Gastrocnemius medialis (tissue), 4 donors: ENCODE measurements at regions not wholly inside any gene's neighbourhood (a gene's known extent, or its start where the extent isn't known, plus 50 kb on each side); places are given as distances from the start of the nearest gene placed in this dataset.
"Not testable (repeated sequence)": the region's sequence is repeated elsewhere in the genome, so short reads cannot be mapped to it uniquely, and the experiment has no call there.

Experiments used
- ATAC-seq, 2 donors: fragments of 150-250 bp; one replicate each; pipeline ENCODE4 v1.9.1; 2016
- DNase-seq, 2 donors: peaks; one replicate each; pipeline ENCODE4 v3.0.0-alpha.2; 2019
- H3K27ac ChIP-seq, 4 donors: fragments of 200-600 bp; sonication (generic); 1 replicate in 1 of 4; 2 replicates in 3 of 4; pipeline ENCODE4 v1.5.1; 2016 to 2018; ENCODE audit warnings: mild to moderate bottlenecking in 2 of 4, moderate library complexity in 1 of 4
- H3K27me3 ChIP-seq, 3 donors: fragments of 200-600 bp; sonication (generic) in 2 of 3; 1 replicate in 1 of 3; 2 replicates in 2 of 3; pipeline versions ENCODE4 v1.5.1 to v1.6.0; 2016 to 2019; ENCODE audit warnings: mild to moderate bottlenecking in 1 of 3, moderate library complexity in 1 of 3
- H3K36me3 ChIP-seq, 2 donors: fragments of 200-600 bp; sonication (generic) in 1 of 2; one replicate each; pipeline ENCODE4 v1.5.1; 2017 to 2018
- H3K4me1 ChIP-seq, 2 donors: fragments of 200-600 bp; sonication (generic) in 1 of 2; one replicate each; pipeline ENCODE4 v1.5.1; 2016 to 2017; ENCODE audit warnings: mild to moderate bottlenecking in 2 of 2
- H3K4me3 ChIP-seq, 4 donors: fragments of 200-600 bp; sonication (generic) in 3 of 4; 1 replicate in 1 of 4; 2 replicates in 3 of 4; pipeline ENCODE4 v1.5.1; 2016 to 2019; ENCODE audit warnings: mild to moderate bottlenecking in 2 of 4
- H3K9me3 ChIP-seq, 3 donors: fragments of 200-600 bp; sonication (generic) in 2 of 3; 1 replicate in 1 of 3; 2 replicates in 2 of 3; pipeline ENCODE4 v1.5.1; 2016 to 2019
- CTCF ChIP-seq, 5 experiments: fragments of 450-650 bp in 3 of 5; fragments of 200-600 bp in 2 of 5; sonication (generic) in 2 of 5; IDR thresholded peaks in 4 of 5; conservative IDR thresholded peaks in 1 of 5; 1 replicate in 4 of 5; 2 replicates in 1 of 5; pipeline ENCODE4 v1.5.1; 2016 to 2019; ENCODE audit warnings: antibody characterized with exemption in 5 of 5, mild to moderate bottlenecking in 3 of 5, moderate library complexity in 3 of 5
- POLR2A ChIP-seq, 2 donors: fragments of 450-650 bp; IDR thresholded peaks; one replicate each; pipeline ENCODE4 v1.6.1; 2017; ENCODE audit warnings: antibody characterized with exemption in 2 of 2, mild to moderate bottlenecking in 2 of 2, moderate library complexity in 2 of 2
- in situ Hi-C, 4 donors: fragments of 200-750 bp; cut with MboI; loops; one replicate each; pipeline versions ENCODE4 v1.15.0 to v1.8.0; 2017; ENCODE audit warnings: low sequenced_read_pairs in 4 of 4
- intact Hi-C: fragments of 100-400 bp; cut with DNase I; formaldehyde crosslinking; loops from one replicate; pipeline ENCODE4 v1.15.1; 2023; ENCODE audit warnings: low total_unique reads

GRCh38 chrX:56033495-56034180, 198.5 kb upstream of the KLF8 start:
- Histone ChIP-seq H3K36me3 (no peaks in the 10 kb centered on the region), H3K4me1 (no peaks in the 10 kb centered on the region), H3K9me3 (peaks cover 0 to 17% (median 0%) of the 10 kb centered on the region in 3 donors), H3K27me3 (no peaks in the 10 kb centered on the region), H3K27ac (no peak overlapping the region), H3K4me3 (no peak overlapping the region)
- ATAC-seq (no peak), DNase-seq (no peak)
- in situ Hi-C loops, result no loop called here
- intact Hi-C loops, result no loop called here
- TF ChIP-seq POLR2A (IDR thresholded peaks at IDR 0.05) (no peak), CTCF (IDR thresholded peaks at IDR 0.05 in 4 of 5, conservative IDR thresholded peaks at IDR 0.05 in 1 of 5) (no peak)

GRCh38 chrX:56052673-56053330, 179.4 kb upstream of the KLF8 start:
- H3K36me3 ChIP-seq, DNase-seq, H3K4me3 ChIP-seq, H3K27me3 ChIP-seq, H3K9me3 ChIP-seq, H3K4me1 ChIP-seq, H3K27ac ChIP-seq, in situ Hi-C loops, intact Hi-C loops, ATAC-seq: not testable (repeated sequence)

GRCh38 chrX:56057325-56057724, 174.8 kb upstream of the KLF8 start:
- intact Hi-C loops (no loop called here), in situ Hi-C loops (no loop called here)
- Histone ChIP-seq H3K4me1 (no peaks in the 10 kb centered on the region), H3K27me3 (no peaks in the 10 kb centered on the region), H3K36me3 (no peaks in the 10 kb centered on the region), H3K9me3 (no peaks in the 10 kb centered on the region), H3K4me3 (no peak overlapping the region), H3K27ac (no peak overlapping the region)
- DNase-seq (no peak), ATAC-seq (no peak)
- no peak for TF ChIP-seq CTCF (IDR thresholded peaks at IDR 0.05 in 4 of 5, conservative IDR thresholded peaks at IDR 0.05 in 1 of 5)
- no peak for TF ChIP-seq POLR2A (IDR thresholded peaks at IDR 0.05)

GRCh38 chrX:56066016-56066415, 166.1 kb upstream of the KLF8 start:
- ATAC-seq, result no peak
- no peaks in the 10 kb centered on the region for H3K36me3 ChIP-seq
- TF ChIP-seq CTCF (IDR thresholded peaks at IDR 0.05 in 4 of 5, conservative IDR thresholded peaks at IDR 0.05 in 1 of 5), result no peak
- TF ChIP-seq POLR2A (IDR thresholded peaks at IDR 0.05), result no peak
- no peaks in the 10 kb centered on the region for H3K27me3 ChIP-seq
- DNase-seq, result no peak
- H3K27ac ChIP-seq, result no peak overlapping the region
- peaks cover 0 to 5% (median 0%) of the 10 kb centered on the region in 3 donors for H3K9me3 ChIP-seq
- no peaks in the 10 kb centered on the region for H3K4me1 ChIP-seq
- no peak overlapping the region for H3K4me3 ChIP-seq
- in situ Hi-C loops, result no loop called here
- intact Hi-C loops, result no loop called here

- Histone ChIP-seq H3K4me3 (no peak overlapping the region), H3K4me1 (no peaks in the 10 kb centered on the region), H3K27ac (no peak overlapping the region), H3K27me3 (no peaks in the 10 kb centered on the region), H3K36me3 (no peaks in the 10 kb centered on the region), H3K9me3 (peaks cover 0 to 4% (median 0%) of the 10 kb centered on the region in 3 donors)
- no peak for ATAC-seq
- intact Hi-C loops (no loop called here), in situ Hi-C loops (no loop called here)
- TF ChIP-seq POLR2A (IDR thresholded peaks at IDR 0.05) (no peak), CTCF (IDR thresholded peaks at IDR 0.05 in 4 of 5, conservative IDR thresholded peaks at IDR 0.05 in 1 of 5) (no peak)
- no peak for DNase-seq
These were observed 163.8 kb upstream of the KLF8 start for GRCh38 chrX:56068274-56068758.
